PC-9 (cell line): ENCODE measurements at regions not wholly inside any gene's neighbourhood (a gene's known extent, or its start where the extent isn't known, plus 50 kb on each side); places are given as distances from the start of the nearest gene placed in this dataset.

Source experiments
- BruUV-seq: library from RNA; stranded (reverse); fragments of 400-500 nt; replicated peaks from 2 replicates; lab custom pipeline; 2021; lab: Mats Ljungman, UMichigan
- CTCF ChIA-PET: fragments of 300-600 bp; sonication (Branson Sonifier 250); formaldehyde crosslinking; loops from one replicate; lab custom pipeline; 2022; ENCODE audit warnings: antibody characterized with exemption; lab: Charles Lee
- POLR2A ChIA-PET: fragments of 300-600 bp; sonication (Branson Sonifier 250); formaldehyde crosslinking; loops from one replicate; lab custom pipeline; 2022; ENCODE audit warnings: antibody characterized with exemption; ENCODE audit not compliant: unreplicated experiment; lab: Charles Lee
- DNase-seq, 2 experiments: peaks; one replicate each; pipeline versions ENCODE4 v3.0.0 to v3.0.0-alpha.2; 2015 to 2022; ENCODE audit warnings: mixed read lengths in 1 of 2
- H2AFZ ChIP-seq: fragments of 200-600 bp; sonication (generic); 2 replicates; pipeline ENCODE4 v1.8.1; 2017; ENCODE audit warnings: antibody characterized with exemption
- H3F3A ChIP-seq: fragments of 200-600 bp; sonication (generic); 2 replicates; pipeline ENCODE4 v1.8.1; 2017; ENCODE audit warnings: antibody characterized with exemption, mild to moderate bottlenecking, low read depth; ENCODE audit not compliant: insufficient read depth
- H3K27ac ChIP-seq: fragments of 200-600 bp; sonication (generic); 2 replicates; pipeline ENCODE4 v1.6.1; 2016; ENCODE audit warnings: mixed run types
- H3K27me3 ChIP-seq: fragments of 200-600 bp; sonication (generic); 2 replicates; pipeline ENCODE4 v1.6.1; 2016; ENCODE audit warnings: low read depth, mixed run types; ENCODE audit not compliant: insufficient read depth
- H3K36me3 ChIP-seq: fragments of 200-600 bp; sonication (generic); 2 replicates; pipeline ENCODE4 v1.6.1; 2016; ENCODE audit warnings: low read depth, mixed run types
- H3K4me1 ChIP-seq: fragments of 200-600 bp; sonication (generic); replicated peaks from 2 replicates; pipeline ENCODE4 v1.6.1; 2016; ENCODE audit warnings: mixed run types; ENCODE audit not compliant: insufficient read depth
- H3K4me2 ChIP-seq: fragments of 200-600 bp; sonication (generic); 2 replicates; pipeline ENCODE4 v1.6.1; 2017; ENCODE audit warnings: mixed run types
- H3K4me3 ChIP-seq: fragments of 200-600 bp; sonication (generic); 2 replicates; pipeline ENCODE4 v1.6.1; 2016; ENCODE audit warnings: mixed run types
- H3K79me2 ChIP-seq: fragments of 200-600 bp; sonication (generic); 2 replicates; pipeline ENCODE4 v1.6.1; 2017; ENCODE audit warnings: low read depth, mixed run types
- H3K9me2 ChIP-seq: fragments of 200-600 bp; sonication (generic); 2 replicates; pipeline ENCODE4 v1.8.1; 2017; ENCODE audit warnings: mild to moderate bottlenecking; ENCODE audit not compliant: insufficient read depth
- H3K9me3 ChIP-seq: fragments of 200-600 bp; sonication (generic); 2 replicates; pipeline ENCODE4 v1.8.1; 2016; ENCODE audit warnings: low read depth; ENCODE audit not compliant: insufficient read depth
- H4K20me1 ChIP-seq: fragments of 200-600 bp; sonication (generic); 2 replicates; pipeline ENCODE4 v1.8.1; 2017; ENCODE audit not compliant: insufficient read depth
- CTCF ChIP-seq: fragments of 200-600 bp; sonication (generic); conservative IDR thresholded peaks from 2 replicates; pipeline ENCODE4 v1.6.1; 2017; ENCODE audit warnings: mixed run types, antibody characterized with exemption, mild to moderate bottlenecking, moderate library complexity
- EZH2 ChIP-seq: fragments of 200-600 bp; sonication (generic); IDR thresholded peaks from 2 replicates; pipeline ENCODE4 v1.8.0; 2017; ENCODE audit warnings: antibody characterized with exemption, low read depth
- intact Hi-C: fragments of 100-400 bp; cut with micrococcal nuclease; formaldehyde crosslinking; loops from one replicate; pipeline ENCODE4 v1.10.0; 2022; ENCODE audit not compliant: unreplicated experiment

- no peak for DNase-seq
- no peaks in the 10 kb centered on the region for H3K79me2 ChIP-seq
- peaks cover 18% of the 10 kb centered on the region for H3K27me3 ChIP-seq
- BruUV-seq = no TSS peak
- H3F3A ChIP-seq = no peaks in the 10 kb centered on the region
- TF ChIP-seq EZH2 (no peak), CTCF (no peak)
- H3K9me3 ChIP-seq = no peaks in the 10 kb centered on the region
- no peak overlapping the region for H3K4me3 ChIP-seq
- no peaks in the 10 kb centered on the region for H3K36me3 ChIP-seq
- ChIA-PET POLR2A (interaction anchor here (0.6 kb wide), 2 partner anchors 405 to 925 kb away, joined by 4 to 11 read pairs; no protein-coding TSS in a partner anchor), CTCF (no interaction called here)
- no peak overlapping the region for H3K4me2 ChIP-seq
- no peak overlapping the region for H2AFZ ChIP-seq
- H3K4me1 ChIP-seq = no peaks in the 10 kb centered on the region
- no peaks in the 10 kb centered on the region for H3K9me2 ChIP-seq
- no peak overlapping the region for H3K27ac ChIP-seq
- no peaks in the 10 kb centered on the region for H4K20me1 ChIP-seq
- intact Hi-C loops = no loop called here
Measured at GRCh38 chr12:114783089-114783618, 99.2 kb upstream of the TBX3 start.

GRCh38 chr12:114780746-114781399 is 96.9 kb upstream of the TBX3 start:
- ChIA-PET POLR2A (interaction anchor here (0.6 kb wide), 1 partner anchor 739 kb away, joined by 7 read pairs; no protein-coding TSS in a partner anchor), CTCF (no interaction called here)
- H2AFZ ChIP-seq = no peak overlapping the region
- no peaks in the 10 kb centered on the region for H3K9me2 ChIP-seq
- H3K27ac ChIP-seq = no peak overlapping the region
- TF ChIP-seq CTCF (no peak), EZH2 (no peak)
- no peak overlapping the region for H3K4me2 ChIP-seq
- no peak for DNase-seq
- no peaks in the 10 kb centered on the region for H3K36me3 ChIP-seq
- no peaks in the 10 kb centered on the region for H3F3A ChIP-seq
- no peaks in the 10 kb centered on the region for H3K4me1 ChIP-seq
- no peaks in the 10 kb centered on the region for H4K20me1 ChIP-seq
- H3K27me3 ChIP-seq = peaks cover 8% of the 10 kb centered on the region; the same call in 1 of the 2 replicates
- BruUV-seq = no TSS peak
- H3K79me2 ChIP-seq = no peaks in the 10 kb centered on the region
- H3K9me3 ChIP-seq = no peaks in the 10 kb centered on the region
- H3K4me3 ChIP-seq = no peak overlapping the region
- intact Hi-C loops = no loop called here

GRCh38 chr12:114779647-114780046 is 95.7 kb upstream of the TBX3 start:
- no peak for DNase-seq
- Histone ChIP-seq H2AFZ (no peak overlapping the region), H3K9me2 (no peaks in the 10 kb centered on the region), H3K4me3 (no peak overlapping the region), H3K27me3 (peaks cover 4% of the 10 kb centered on the region; the same call in 1 of the 2 replicates), H3K4me1 (0 out of 2 replicates have a peak, but pooled peaks cover under 1% of the 10 kb centered on the region), H3K4me2 (no peak overlapping the region), H3K79me2 (no peaks in the 10 kb centered on the region), H3F3A (no peaks in the 10 kb centered on the region), H3K36me3 (no peaks in the 10 kb centered on the region), H4K20me1 (no peaks in the 10 kb centered on the region), H3K9me3 (no peaks in the 10 kb centered on the region), H3K27ac (no peak overlapping the region)
- no TSS peak for BruUV-seq
- CTCF ChIA-PET = no interaction called here
- TF ChIP-seq EZH2 (no peak), CTCF (no peak)
- POLR2A ChIA-PET = no interaction called here
- intact Hi-C loops = no loop called here
